NCI-H2081 (cell line): ENCODE measurements at regions not wholly inside any gene's neighbourhood (a gene's known extent, or its start where the extent isn't known, plus 50 kb on each side); places are given as distances from the start of the nearest gene placed in this dataset.

Experiments used
- DNase-seq, 2 experiments: peaks; one replicate each; lab custom pipeline; 2025; lab: John Stamatoyannopoulos, UW

DNA sequence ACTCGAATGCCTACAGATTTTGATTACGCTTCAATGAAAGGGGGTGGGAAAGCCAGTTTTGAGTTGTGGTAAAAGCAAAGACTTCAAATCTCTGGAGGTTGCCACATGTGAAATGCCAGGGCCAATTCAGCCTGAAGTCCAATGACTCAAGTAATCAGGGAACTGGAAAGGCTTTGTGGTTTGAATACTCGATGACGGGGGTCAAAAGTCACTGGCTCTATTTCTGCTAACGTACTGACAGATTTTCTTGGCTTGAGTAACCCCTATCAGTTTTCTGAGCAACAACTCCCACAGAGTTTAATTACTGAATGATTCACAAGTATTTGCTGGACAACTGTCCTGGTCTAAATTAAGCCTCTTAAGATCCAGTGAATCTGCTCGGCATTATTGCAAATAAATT, 152.2 kb downstream of the SIPA1L2 start:
- no peak for DNase-seq

DNA sequence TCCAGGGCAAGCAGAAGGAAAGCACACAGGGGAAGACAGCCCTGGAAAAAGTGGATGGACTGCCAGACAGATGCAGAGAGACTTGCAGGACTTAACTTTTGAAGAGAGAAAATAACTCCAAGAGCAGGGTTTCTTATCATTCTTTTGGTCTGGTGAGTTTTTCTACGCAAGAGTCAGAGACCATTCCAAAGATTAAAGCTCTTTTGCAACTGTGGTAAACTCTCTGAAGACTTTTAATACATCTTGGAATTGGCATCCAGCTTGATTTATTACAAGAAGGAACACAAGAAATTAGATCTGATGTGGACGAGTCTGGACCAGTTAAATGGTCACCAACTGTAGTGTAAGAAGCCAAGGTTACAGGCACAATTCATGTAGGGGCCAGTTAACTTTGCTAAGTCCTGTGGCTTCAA, 153.4 kb downstream of the SIPA1L2 start:
- no peak for DNase-seq

DNA sequence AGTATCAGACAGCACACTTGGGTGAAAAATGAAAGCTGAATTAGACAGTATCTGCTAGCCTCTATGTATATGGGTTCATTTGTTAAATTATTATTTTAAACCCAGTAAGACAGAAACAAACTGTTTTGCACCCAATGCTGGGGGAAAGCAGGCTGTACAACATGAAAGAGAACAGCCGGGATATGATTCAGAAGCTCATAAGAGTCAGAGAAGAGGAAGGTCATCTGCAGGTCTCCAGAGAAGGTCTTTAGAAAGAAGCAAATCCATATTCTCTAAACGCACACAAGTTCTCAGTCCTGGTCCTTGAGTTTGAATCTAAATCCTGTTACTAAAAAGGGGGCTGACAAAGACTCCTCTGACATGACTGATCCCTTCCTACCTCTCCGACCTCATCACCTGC, 155.1 kb downstream of the SIPA1L2 start:
- no peak for DNase-seq

DNA sequence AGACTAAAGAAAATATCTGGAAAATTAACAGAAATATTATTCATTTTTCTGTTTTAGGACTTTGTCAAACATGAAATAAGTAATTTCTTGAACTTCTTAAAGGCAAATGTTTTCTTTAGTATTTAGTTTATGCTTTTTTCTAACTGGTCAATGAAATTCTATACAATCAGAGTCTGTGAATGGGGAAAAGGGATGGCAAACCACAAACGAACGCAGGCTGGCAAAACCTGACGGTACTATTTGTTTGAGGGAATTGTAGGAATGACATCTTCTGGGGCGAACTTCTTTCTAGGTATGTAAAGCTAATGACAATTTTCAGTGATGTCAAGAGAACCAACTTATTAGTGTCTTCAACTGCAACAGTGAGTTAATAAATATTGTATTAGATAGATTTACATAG, 156.0 kb downstream of the SIPA1L2 start:
- no peak for DNase-seq

- no peak for DNase-seq
Observed at GRCh38 chr1:232473324-232473723, 156.6 kb downstream of the SIPA1L2 start.

- no peak for DNase-seq
Observed at GRCh38 chr1:232472485-232473041, 157.4 kb downstream of the SIPA1L2 start.

DNA sequence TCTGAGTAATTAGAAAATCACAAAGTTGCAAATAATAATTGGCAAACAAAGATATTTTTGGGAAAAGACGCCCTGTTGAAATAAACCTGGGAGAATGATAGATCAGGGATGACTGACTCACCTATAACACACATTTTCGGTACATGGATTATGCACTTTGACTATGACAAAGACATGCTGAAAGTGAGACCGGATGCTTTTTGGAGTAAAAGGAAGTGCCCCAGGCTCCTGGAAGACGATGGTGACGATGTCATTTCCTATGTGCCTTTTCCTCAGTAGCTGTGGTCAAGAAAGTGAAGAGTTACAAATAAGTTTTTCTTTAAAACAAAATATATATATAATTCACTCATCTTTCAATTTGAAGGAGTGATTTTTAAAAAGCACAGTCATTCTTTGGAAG, 158.7 kb downstream of the SIPA1L2 start:
- no peak for DNase-seq

- no peak for DNase-seq
Observed at GRCh38 chr1:232470711-232471110, 159.2 kb downstream of the SIPA1L2 start.

- no peak for DNase-seq
Observed at GRCh38 chr1:232468249-232468648, 161.7 kb downstream of the SIPA1L2 start.

- no peak for DNase-seq
Observed at GRCh38 chr1:232467073-232467760, 162.7 kb downstream of the SIPA1L2 start.

DNA sequence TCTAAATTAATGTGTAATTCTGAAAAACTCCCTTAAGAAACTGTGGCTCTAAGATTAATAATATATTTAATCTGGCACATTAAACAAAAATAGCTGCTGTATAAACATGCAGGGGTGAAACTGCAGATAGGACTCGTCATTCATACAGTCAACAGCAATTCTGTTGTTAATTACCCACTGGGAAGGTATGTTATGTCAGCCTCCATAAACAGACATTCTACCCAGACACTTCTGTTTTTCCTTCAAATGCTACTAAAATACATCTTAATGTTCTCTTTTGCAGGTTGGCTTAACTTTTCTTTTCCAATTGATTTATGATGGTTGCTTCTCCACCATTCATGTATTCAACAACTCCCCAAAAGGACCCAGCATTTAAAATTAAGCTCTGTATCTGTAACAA, 165.6 kb downstream of the SIPA1L2 start:
- no peak for DNase-seq

DNA sequence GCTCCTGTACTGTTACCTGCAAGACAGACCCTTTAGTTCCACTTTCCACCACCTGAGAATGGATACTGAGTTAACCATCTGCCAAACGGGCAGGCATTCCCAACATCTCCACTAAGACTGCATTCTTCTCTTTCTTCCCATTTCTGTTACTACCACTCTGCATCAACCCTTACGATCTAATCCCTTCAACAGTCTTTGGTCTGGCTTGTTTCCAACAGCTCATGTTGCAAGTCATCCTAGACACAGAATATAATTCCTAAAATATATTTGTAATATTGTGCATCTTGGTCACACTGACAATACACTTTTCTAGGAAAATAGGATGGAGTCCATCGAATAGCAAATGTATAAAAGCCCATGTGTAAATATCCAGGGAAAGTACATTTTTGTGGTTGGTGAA, 166.7 kb downstream of the SIPA1L2 start:
- no peak for DNase-seq

DNA sequence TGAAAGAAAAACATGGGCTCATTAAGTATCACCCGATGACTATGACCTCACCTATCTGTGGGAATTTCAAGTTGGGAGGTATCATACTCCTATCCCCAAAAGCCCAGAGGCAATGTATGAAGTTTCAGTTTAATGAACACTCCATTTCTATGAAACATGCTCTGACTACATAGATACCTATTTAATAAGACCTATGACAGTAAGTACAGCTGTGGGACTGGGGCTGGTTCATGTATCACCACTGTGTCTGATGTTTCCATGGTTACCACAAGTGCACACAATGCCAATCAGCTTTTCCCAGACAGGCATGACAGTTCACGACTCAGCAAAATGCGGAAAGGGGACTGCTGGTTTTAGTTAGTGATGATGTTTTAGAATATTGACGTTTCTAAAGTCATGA, 167.7 kb downstream of the SIPA1L2 start:
- no peak for DNase-seq

GRCh38 chr1:232459826-232460225, 170.1 kb downstream of the SIPA1L2 start:
- DNase-seq = no peak

DNA sequence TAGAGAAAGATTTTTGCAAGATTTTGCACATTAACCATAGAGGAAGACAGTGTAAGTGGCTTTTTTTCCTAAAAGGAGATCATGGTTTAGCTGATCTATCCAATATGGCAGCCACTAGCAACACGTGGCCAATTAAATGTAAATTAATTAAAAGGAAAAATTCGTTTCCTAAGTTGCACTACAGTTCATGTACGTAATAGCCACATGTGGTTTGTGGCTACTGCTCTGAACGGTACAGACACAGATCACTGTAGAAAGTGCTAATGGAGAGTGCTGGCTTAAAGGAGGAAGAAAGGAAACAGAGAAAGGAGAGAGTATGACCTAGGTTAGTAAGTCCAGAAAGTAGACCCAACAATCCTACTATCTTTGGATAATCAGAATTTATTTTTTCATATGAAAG, 170.8 kb downstream of the SIPA1L2 start:
- DNase-seq = no peak

GRCh38 chr1:232457595-232457994, 172.3 kb downstream of the SIPA1L2 start:
- no peak for DNase-seq

DNA sequence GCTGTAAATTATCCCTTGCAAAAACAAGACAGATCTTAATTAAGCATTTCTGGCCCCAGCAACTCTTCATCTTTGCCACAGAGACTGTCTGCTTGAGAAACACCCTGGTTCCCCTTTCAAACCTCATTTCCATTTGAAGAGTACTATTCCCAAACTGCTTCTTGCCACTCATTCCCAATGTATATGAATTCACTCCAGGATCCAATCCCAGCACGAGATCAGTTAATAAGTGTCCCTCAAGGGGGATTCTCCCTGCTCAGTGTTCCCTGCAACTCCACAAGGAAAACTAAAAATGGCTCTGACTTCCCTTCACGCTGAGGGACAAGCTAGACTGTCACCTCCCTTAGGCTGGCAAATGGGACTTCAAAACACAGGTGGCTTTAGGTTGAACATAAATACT, 173.2 kb downstream of the SIPA1L2 start:
- no peak for DNase-seq

GRCh38 chr1:232454227-232454886, 175.6 kb downstream of the SIPA1L2 start:
- no peak for DNase-seq

GRCh38 chr1:232452736-232453440, 177.0 kb downstream of the SIPA1L2 start:
- DNase-seq = no peak

DNA sequence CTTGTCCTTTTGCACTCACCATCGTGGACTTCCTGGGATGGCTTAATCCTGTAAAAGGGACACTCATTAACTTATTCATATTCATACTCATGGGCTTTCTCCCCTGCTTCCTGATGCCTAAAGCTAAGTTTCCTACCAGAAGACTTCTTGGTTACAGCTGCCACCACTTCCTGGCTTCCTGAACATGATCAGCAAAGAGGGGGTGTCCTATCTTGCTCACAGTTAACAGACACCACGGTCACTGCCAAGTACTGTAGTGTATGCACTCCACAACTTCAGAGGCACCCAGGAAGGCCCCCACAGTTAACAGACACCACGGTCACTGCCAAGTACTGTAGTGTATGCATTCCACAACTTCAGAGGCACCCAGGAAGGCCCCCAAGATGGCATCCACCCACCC, 177.8 kb downstream of the SIPA1L2 start:
- DNase-seq = no peak

GRCh38 chr1:232451506-232451905, 178.4 kb downstream of the SIPA1L2 start:
- DNase-seq = no peak

- no peak for DNase-seq
Observed at GRCh38 chr1:232450615-232451014, 179.3 kb downstream of the SIPA1L2 start.

- no peak for DNase-seq
Observed at GRCh38 chr1:232447125-232447524, 182.8 kb downstream of the SIPA1L2 start.
